Caco-2 (cell line): ENCODE measurements at regions not wholly inside any gene's neighbourhood (a gene's known extent, or its start where the extent isn't known, plus 50 kb on each side); places are given as distances from the start of the nearest gene placed in this dataset.

Source experiments
- BruUV-seq: library from RNA; stranded (reverse); fragments of 400-500 nt; replicated peaks from 2 replicates; lab custom pipeline; 2021; lab: Mats Ljungman, UMichigan
- CTCF ChIA-PET: fragments of 300-600 bp; sonication (Branson Sonifier 250); formaldehyde crosslinking; loops from one replicate; lab custom pipeline; 2022; ENCODE audit warnings: antibody characterized with exemption; lab: Charles Lee
- POLR2A ChIA-PET: fragments of 300-600 bp; sonication (Branson Sonifier 250); formaldehyde crosslinking; loops from one replicate; lab custom pipeline; 2022; ENCODE audit warnings: antibody characterized with exemption; lab: Charles Lee
- DNase-seq, 2 experiments: peaks; one replicate each; pipeline versions ENCODE4 v3.0.0 to v3.0.0-alpha.2; 2020 to 2022
- H3K27me3 ChIP-seq: replicated peaks from 2 replicates; pipeline ENCODE4 v1.6.0; 2011; ENCODE audit warnings: low read length; ENCODE audit not compliant: control insufficient read depth, insufficient read depth
- H3K36me3 ChIP-seq: 2 replicates; pipeline ENCODE4 v1.5.1; 2011; ENCODE audit warnings: low read length; ENCODE audit not compliant: control insufficient read depth, insufficient read depth
- H3K4me1 ChIP-seq: fragments of 250-450 bp; sonication (Bioruptor Pico); 2 replicates; pipeline ENCODE4 v1.5.1; 2020; ENCODE audit warnings: mild to moderate bottlenecking
- H3K4me3 ChIP-seq: 2 replicates; pipeline ENCODE4 v1.5.1; 2011; ENCODE audit warnings: low read depth, mild to moderate bottlenecking, control low read depth, low read length
- H3K9me3 ChIP-seq: fragments of 250-450 bp; sonication (Bioruptor Pico); 2 replicates; pipeline ENCODE4 v1.5.1; 2020; ENCODE audit warnings: mild to moderate bottlenecking, moderate library complexity
- H3K27ac Mint-ChIP-seq: one replicate; pipeline ENCODE4 v1.8.0; 2022; ENCODE audit warnings: mixed read lengths; ENCODE audit not compliant: unreplicated experiment
- H3K27me3 Mint-ChIP-seq: one replicate; pipeline ENCODE4 v1.8.0; 2022; ENCODE audit warnings: mixed read lengths; ENCODE audit not compliant: insufficient read depth, unreplicated experiment
- H3K36me3 Mint-ChIP-seq: one replicate; pipeline ENCODE4 v1.8.0; 2022; ENCODE audit warnings: mild to moderate bottlenecking, mixed read lengths; ENCODE audit not compliant: insufficient read depth, unreplicated experiment
- H3K4me1 Mint-ChIP-seq: one replicate; pipeline ENCODE4 v1.8.0; 2022; ENCODE audit warnings: low read depth, mixed read lengths; ENCODE audit not compliant: unreplicated experiment
- H3K4me3 Mint-ChIP-seq: one replicate; pipeline ENCODE4 v1.8.0; 2022; ENCODE audit warnings: mild to moderate bottlenecking, moderate library complexity, mixed read lengths; ENCODE audit not compliant: unreplicated experiment
- H3K9me3 Mint-ChIP-seq: one replicate; pipeline ENCODE4 v1.8.0; 2022; ENCODE audit warnings: mixed read lengths; ENCODE audit not compliant: unreplicated experiment
- CTCF ChIP-seq, 2 experiments: fragments of 200-600 bp in 1 of 2; IDR thresholded peaks; 1 replicate in 1 of 2; 2 replicates in 1 of 2; pipeline versions ENCODE4 v1.5.1 to v1.8.0; 2011 to 2022; ENCODE audit warnings: antibody characterized with exemption in 1 of 2, control low read depth in 1 of 2, inconsistent platforms in 1 of 2, low read depth in 1 of 2, low read length in 1 of 2, mild to moderate bottlenecking in 1 of 2, moderate library complexity in 1 of 2; ENCODE audit not compliant: insufficient read depth in 1 of 2, severe bottlenecking in 1 of 2, unreplicated experiment in 1 of 2
- intact Hi-C: fragments of 100-400 bp; cut with micrococcal nuclease; formaldehyde crosslinking; loops from one replicate; pipeline ENCODE4 v1.10.0; 2022; ENCODE audit not compliant: unreplicated experiment

- Mint-ChIP-seq H3K4me1 (peaks cover 10% of the 10 kb centered on the region), H3K27ac (no peak overlapping the region), H3K4me3 (no peak overlapping the region), H3K9me3 (peaks cover 12% of the 10 kb centered on the region), H3K36me3 (no peaks in the 10 kb centered on the region), H3K27me3 (no peaks in the 10 kb centered on the region)
- no peak for TF ChIP-seq CTCF (IDR thresholded peaks at IDR 0.05; ENCODE audit: insufficient read depth in 1 of 2, low read depth in 1 of 2, low read length in 1 of 2, severe bottlenecking in 1 of 2, unreplicated experiment in 1 of 2)
- intact Hi-C loops, result no loop called here
- CTCF ChIA-PET, result no interaction called here
- Histone ChIP-seq H3K27me3 (no peaks in the 10 kb centered on the region), H3K4me1 (peaks cover 4% of the 10 kb centered on the region; the same call in 1 of the 2 replicates), H3K9me3 (no peaks in the 10 kb centered on the region), H3K4me3 (no peak overlapping the region), H3K36me3 (no peaks in the 10 kb centered on the region)
- POLR2A ChIA-PET, result no interaction called here
- BruUV-seq, result no TSS peak
- no peak for DNase-seq
Observed at GRCh38 chr1:232687304-232687703, 57.4 kb upstream of the SIPA1L2 start.

- H3K36me3 ChIP-seq, result no peaks in the 10 kb centered on the region
- H3K4me3 Mint-ChIP-seq, result no peak overlapping the region
- POLR2A ChIA-PET, result no interaction called here
- H3K9me3 ChIP-seq, result no peaks in the 10 kb centered on the region
- H3K27me3 Mint-ChIP-seq, result no peaks in the 10 kb centered on the region
- no peak overlapping the region for H3K27ac Mint-ChIP-seq
- DNase-seq, result no peak
- intact Hi-C loops, result no loop called here
- no peaks in the 10 kb centered on the region for H3K27me3 ChIP-seq
- H3K9me3 Mint-ChIP-seq, result peaks cover 12% of the 10 kb centered on the region
- no peak for TF ChIP-seq CTCF (IDR thresholded peaks at IDR 0.05; ENCODE audit: insufficient read depth in 1 of 2, low read depth in 1 of 2, low read length in 1 of 2, severe bottlenecking in 1 of 2, unreplicated experiment in 1 of 2)
- H3K4me1 ChIP-seq, result no peaks in the 10 kb centered on the region
- CTCF ChIA-PET, result no interaction called here
- H3K4me3 ChIP-seq, result no peak overlapping the region
- peaks cover 7% of the 10 kb centered on the region for H3K4me1 Mint-ChIP-seq
- no TSS peak for BruUV-seq
- H3K36me3 Mint-ChIP-seq, result no peaks in the 10 kb centered on the region
Observed at GRCh38 chr1:232687728-232688127, 57.8 kb upstream of the SIPA1L2 start.

- H3K9me3 ChIP-seq, result no peaks in the 10 kb centered on the region
- intact Hi-C loops, result no loop called here
- Mint-ChIP-seq H3K27ac (no peak overlapping the region), H3K36me3 (no peaks in the 10 kb centered on the region), H3K27me3 (no peaks in the 10 kb centered on the region), H3K4me3 (no peak overlapping the region), H3K4me1 (peaks cover 7% of the 10 kb centered on the region), H3K9me3 (peaks cover 12% of the 10 kb centered on the region)
- H3K36me3 ChIP-seq, result no peaks in the 10 kb centered on the region
- CTCF ChIA-PET, result no interaction called here
- DNase-seq, result no peak
- POLR2A ChIA-PET, result no interaction called here
- H3K4me3 ChIP-seq, result no peak overlapping the region
- no peaks in the 10 kb centered on the region for H3K27me3 ChIP-seq
- no peak for TF ChIP-seq CTCF (IDR thresholded peaks at IDR 0.05; ENCODE audit: insufficient read depth in 1 of 2, low read depth in 1 of 2, low read length in 1 of 2, severe bottlenecking in 1 of 2, unreplicated experiment in 1 of 2)
- H3K4me1 ChIP-seq, result no peaks in the 10 kb centered on the region
- no TSS peak for BruUV-seq
Observed at GRCh38 chr1:232688398-232688797, 58.5 kb upstream of the SIPA1L2 start.
